ENCODE measurements at regions not wholly inside any gene's neighbourhood (a gene's known extent, or its start where the extent isn't known, plus 50 kb on each side); places are given as distances from the start of the nearest gene placed in this dataset.

GRCh38 chr5:169354263-169354662 lies 53.3 kb upstream of the SLIT3 start:
- DNase-seq (ENCODE audit: low read depth), result no peak

DNA sequence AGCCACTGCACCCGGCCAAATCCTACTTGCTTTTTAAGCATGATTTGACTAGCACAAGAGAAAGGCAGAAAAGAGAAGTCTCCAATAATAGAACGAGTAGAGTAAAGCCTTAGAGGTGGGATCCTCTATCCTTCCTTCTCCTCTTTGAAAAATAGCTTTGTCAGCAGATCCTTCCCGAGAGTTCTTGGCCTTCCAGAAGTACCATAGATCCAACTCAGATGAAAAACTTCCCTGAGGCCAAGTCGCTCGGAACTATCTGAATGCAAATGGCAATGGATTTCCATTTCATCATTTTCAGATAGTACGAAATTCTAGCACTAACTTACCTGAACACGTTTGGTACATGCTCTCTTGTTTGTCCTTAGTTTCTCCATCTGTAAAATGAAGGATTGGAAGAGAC lies 52.0 kb upstream of the SLIT3 start:
- no peak for DNase-seq (ENCODE audit: low read depth)

DNA sequence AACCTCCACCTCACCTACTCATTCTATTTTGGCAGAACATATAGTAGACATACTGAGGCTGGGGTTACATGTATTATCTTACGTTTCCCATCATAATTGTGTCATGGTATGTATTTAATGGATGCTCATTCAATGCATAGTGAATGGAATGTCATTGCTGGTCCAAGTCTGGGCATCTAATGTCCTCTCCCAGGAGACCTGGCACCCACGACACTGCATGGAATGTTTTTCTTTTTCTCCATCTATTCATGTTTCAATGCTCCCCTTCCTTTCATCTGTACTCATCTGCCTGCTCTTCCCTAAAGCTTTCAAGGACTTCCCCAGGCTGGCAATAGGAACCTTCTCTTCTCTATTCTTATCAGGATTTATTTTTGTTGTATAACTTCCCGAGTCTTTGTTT lies 50.8 kb upstream of the SLIT3 start:
- DNase-seq (ENCODE audit: low read depth), result no peak

DNA sequence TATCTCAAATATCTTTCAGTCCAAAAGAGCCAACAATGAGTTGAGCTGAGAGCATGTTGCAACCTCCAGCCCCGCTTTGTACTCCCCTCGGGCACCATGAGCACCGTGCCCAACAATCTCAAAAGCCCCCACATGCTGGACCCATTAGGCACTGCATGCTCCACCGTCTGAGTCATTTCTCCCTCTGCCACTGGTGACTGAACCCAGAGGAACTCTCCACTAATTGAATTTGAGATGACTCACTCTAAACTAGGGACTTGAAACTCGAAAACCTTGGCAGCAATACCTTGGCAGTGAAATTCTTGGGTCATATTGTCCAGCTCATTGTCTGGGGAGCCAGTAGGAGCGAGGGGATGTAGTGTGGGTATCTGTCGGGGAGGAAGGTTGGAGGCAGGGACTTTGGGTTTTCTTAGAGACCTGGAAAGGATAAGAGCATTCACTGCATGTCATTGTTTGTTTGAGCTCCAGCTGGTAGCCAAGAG lies 49.9 kb upstream of the SLIT3 start:
- peak; percentile 94 for DNase-seq (ENCODE audit: low read depth)

Data from stromal cell of bone marrow (primary cell).